Stomach smooth muscle (tissue), 2 donors: ENCODE measurements at regions not wholly inside any gene's neighbourhood (a gene's known extent, or its start where the extent isn't known, plus 50 kb on each side); places are given as distances from the start of the nearest gene placed in this dataset.

Experiments
- H3K27ac ChIP-seq: one replicate; pipeline ENCODE4 v1.7.0; 2013; ENCODE audit warnings: mild to moderate bottlenecking, low read length, inconsistent platforms
- H3K27me3 ChIP-seq, 2 donors: one replicate each; pipeline ENCODE4 v1.7.0; 2013; ENCODE audit warnings: low read length in 2 of 2; ENCODE audit not compliant: insufficient read depth in 2 of 2, control insufficient read depth in 1 of 2
- H3K36me3 ChIP-seq, 2 donors: one replicate each; pipeline ENCODE4 v1.7.0; 2013; ENCODE audit warnings: low read length in 2 of 2; ENCODE audit not compliant: control insufficient read depth in 2 of 2, insufficient read depth in 2 of 2
- H3K4me1 ChIP-seq: one replicate; pipeline ENCODE4 v1.7.0; 2013; ENCODE audit warnings: low read length; ENCODE audit not compliant: control insufficient read depth, insufficient read depth
- H3K4me3 ChIP-seq, 2 donors: one replicate each; pipeline ENCODE4 v1.7.0; 2013; ENCODE audit warnings: low read length in 2 of 2
- H3K9ac ChIP-seq, 2 donors: one replicate each; pipeline ENCODE4 v1.7.0; 2013; ENCODE audit warnings: low read length in 2 of 2, mild to moderate bottlenecking in 1 of 2
- H3K9me3 ChIP-seq, 2 donors: one replicate each; pipeline ENCODE4 v1.7.0; 2013; ENCODE audit warnings: low read length in 2 of 2; ENCODE audit not compliant: control insufficient read depth in 2 of 2
- donor health status: healthy.
- donor health status: Pancreatic carcinoma.

DNA sequence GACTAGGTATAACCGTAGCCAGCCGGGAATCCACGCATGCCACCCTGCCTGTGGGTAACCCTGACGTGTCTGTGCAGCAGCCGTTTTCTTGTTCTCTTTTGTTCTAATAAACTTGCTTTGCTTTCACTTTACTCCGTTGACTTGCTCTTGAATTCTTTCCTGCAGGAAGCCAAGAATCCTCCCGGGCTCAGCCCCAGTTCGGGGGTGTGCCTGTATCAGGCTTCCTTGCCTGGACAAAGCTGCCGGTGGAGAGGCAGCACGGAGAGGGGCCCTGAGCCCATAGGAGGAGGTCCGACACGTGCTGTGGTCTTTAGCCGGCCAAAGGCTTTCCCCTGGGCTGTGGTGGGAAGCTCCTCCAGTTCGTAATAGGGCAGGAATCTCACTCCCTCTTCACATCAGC, 256.5 kb upstream of the PPP2R2D start:
- Histone ChIP-seq H3K9me3 (peaks cover 4 to 5% of the 10 kb centered on the region in 2 donors), H3K27me3 (no peaks in the 10 kb centered on the region), H3K4me1 (no peaks in the 10 kb centered on the region), H3K27ac (no peak overlapping the region), H3K36me3 (no peaks in the 10 kb centered on the region), H3K9ac (no peak overlapping the region), H3K4me3 (peak overlapping the region in 1 of 2 donors; percentile 29)

DNA sequence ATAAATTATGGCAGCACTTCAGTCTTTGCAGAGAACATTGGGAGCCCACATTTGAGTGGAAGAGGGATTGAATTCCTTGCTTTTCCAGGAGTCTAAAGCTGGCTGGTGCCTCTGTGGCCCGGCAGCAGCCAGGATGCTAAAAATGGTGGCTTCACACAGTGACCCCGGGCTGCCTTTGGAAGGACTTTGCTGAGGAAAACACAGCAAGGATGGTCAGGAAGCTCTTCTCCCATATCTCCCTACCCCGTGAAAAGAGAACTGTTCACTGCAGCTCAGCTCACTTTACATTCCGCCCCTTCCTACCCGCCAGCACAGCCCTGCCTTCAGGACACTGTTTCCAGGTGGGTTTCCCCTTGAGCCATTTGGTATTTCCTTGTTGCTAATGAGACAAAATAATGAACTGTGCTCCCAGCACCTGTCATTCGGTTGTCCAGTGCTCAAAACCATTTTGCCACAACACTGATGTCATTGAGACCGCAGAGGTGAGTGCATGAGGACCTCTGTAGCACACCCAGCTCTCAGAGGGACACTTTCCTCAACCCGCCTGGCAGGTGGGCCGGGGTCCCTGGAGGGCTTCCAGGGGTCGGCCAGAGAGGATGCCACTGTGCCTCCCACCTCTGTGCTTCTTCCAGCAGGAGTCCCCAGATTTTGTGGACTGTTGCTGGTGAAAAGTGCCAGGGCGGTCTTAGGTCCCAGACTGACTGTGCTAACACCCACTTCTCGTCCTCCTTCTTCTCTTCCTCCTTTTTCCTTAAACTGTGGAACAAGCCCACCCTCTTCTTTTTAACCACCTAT, 255.7 kb upstream of the PPP2R2D start:
- no peaks in the 10 kb centered on the region for H3K27me3 ChIP-seq
- no peak overlapping the region for H3K9ac ChIP-seq
- H3K4me1 ChIP-seq, result no peaks in the 10 kb centered on the region
- no peak overlapping the region for H3K4me3 ChIP-seq
- no peaks in the 10 kb centered on the region for H3K9me3 ChIP-seq
- no peaks in the 10 kb centered on the region for H3K36me3 ChIP-seq
- no peak overlapping the region for H3K27ac ChIP-seq

DNA sequence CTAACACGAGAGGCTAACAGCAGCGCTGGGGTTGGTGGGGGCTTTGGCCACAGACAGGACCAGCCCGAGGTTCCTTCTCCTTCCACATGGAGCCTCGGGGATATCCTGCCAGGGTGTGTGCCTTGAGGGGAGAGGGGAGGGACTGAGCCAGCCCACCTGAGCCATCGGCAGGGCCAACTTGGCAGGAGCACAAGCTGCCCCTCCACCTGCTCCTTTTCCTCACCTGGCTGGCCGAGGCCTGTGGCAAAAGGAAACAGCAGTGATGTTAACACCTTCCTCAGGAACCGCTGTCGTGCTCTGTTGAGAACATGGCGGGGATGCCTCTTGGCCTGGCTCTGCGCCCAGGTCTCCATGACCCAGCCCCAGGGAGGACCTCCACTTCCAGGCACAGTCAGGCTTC, 255.1 kb upstream of the PPP2R2D start:
- no peaks in the 10 kb centered on the region for H3K27me3 ChIP-seq

DNA sequence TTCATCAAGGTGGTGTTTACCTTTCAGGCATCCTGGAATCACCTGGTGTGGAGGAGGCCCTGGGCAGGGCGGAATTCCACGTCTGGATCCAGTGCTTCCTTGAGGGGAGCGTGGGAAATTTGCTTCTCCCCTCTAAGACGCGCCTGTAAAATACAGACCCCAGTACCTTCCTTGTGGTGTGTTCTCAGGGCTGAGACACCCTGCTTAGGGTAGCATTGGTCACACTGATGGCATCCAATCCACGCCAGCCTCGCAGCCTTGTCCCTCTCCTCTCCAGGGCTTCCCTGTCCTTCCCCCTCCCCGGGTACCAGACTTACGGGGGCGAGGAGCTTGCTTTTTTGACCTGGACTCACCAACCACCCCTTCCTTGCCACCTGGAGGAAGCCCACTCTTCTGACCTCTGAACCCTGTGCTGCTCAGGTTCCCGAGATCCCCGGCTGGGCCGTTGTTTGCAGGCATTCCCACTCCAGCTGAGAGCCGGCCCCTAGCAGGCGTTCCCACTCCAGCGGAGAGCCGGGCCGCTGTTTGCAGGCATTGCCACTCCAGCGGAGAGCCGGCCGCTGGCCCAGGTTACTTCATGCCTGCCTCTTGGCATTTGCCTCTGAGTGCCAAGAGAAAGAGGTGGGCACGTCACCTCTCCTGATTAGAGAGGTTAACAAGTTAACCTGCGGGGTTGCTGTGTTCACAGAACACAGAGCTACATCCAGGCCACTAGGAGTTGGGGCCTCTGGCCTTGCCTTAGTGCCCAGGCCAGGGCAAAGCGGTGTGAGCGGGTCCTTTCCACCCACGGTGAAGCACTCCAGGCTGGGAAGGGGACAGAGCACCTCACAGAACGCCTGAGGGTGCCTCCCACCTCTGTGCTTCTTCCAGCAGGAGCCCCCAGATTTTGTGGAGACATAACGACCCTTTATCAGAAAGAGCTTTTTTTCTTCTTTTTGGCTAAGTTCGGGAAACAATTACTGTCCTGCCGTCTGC, 254.0 kb upstream of the PPP2R2D start:
- no peak overlapping the region for H3K4me3 ChIP-seq
- no peak overlapping the region for H3K9ac ChIP-seq
- no peaks in the 10 kb centered on the region for H3K4me1 ChIP-seq
- no peaks in the 10 kb centered on the region for H3K36me3 ChIP-seq
- H3K27ac ChIP-seq, result no peak overlapping the region
- no peaks in the 10 kb centered on the region for H3K27me3 ChIP-seq
- H3K9me3 ChIP-seq, result no peaks in the 10 kb centered on the region

More for the DNA sequence above, 255.1 kb upstream of the PPP2R2D start:
- Histone ChIP-seq H3K9me3 (no peaks in the 10 kb centered on the region), H3K4me1 (no peaks in the 10 kb centered on the region), H3K9ac (no peak overlapping the region), H3K4me3 (no peak overlapping the region), H3K27ac (no peak overlapping the region), H3K36me3 (no peaks in the 10 kb centered on the region)

DNA sequence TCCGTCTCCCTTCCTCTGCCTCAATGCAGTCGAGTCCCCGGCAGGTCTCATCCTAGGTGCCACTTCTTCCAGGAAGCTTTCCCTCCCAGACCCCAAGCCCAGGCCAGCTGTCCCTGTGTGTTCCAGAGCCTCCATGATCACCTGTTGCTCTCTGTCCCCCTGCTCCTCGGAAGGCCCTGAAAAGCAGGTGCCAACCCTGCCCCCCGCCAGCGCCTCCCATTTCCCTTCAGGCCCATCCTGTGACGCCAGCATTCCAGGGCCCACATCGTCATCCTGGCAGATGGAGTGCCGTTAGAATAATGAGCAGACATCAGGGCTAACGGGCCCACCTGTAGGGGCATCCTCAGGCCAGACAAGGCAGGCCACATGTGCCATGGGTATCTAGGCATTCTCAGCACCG, 253.0 kb upstream of the PPP2R2D start:
- Histone ChIP-seq H3K9ac (no peak overlapping the region), H3K9me3 (no peaks in the 10 kb centered on the region), H3K4me1 (no peaks in the 10 kb centered on the region), H3K36me3 (no peaks in the 10 kb centered on the region), H3K27me3 (peaks cover 3 to 5% of the 10 kb centered on the region in 2 donors), H3K4me3 (no peak overlapping the region), H3K27ac (no peak overlapping the region)

DNA sequence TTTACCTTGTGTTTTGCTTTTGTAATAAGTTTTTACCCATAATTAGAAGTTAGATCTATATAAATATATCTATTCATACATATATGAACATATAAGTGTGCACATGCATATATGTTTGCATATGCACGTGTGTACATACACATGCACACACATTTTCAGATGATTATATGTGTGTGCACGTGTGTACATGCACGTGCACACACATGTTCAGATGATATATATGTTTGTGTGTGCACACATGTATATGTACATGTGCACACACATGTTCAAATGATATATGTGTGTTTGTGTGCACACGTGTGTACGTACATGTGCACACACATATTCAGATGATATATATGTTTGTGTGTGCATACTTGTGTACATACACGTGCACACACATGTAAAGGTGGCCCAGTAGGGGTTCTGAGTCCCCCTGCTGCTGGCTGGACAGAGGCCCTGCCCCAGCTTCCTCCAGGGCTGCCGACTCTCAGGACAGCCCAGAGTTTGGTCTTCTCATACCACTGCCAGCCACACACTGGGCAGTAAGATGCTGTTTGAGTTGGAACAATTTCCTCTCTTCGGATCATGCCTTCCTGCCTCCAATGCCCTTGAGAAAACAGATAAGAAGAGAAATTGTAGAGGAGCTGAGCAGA, 252.3 kb upstream of the PPP2R2D start:
- peaks cover 3 to 5% of the 10 kb centered on the region in 2 donors for H3K27me3 ChIP-seq
- no peak overlapping the region for H3K27ac ChIP-seq
- H3K36me3 ChIP-seq, result no peaks in the 10 kb centered on the region
- H3K4me3 ChIP-seq, result no peak overlapping the region
- H3K9ac ChIP-seq, result no peak overlapping the region
- H3K4me1 ChIP-seq, result no peaks in the 10 kb centered on the region
- H3K9me3 ChIP-seq, result no peaks in the 10 kb centered on the region

DNA sequence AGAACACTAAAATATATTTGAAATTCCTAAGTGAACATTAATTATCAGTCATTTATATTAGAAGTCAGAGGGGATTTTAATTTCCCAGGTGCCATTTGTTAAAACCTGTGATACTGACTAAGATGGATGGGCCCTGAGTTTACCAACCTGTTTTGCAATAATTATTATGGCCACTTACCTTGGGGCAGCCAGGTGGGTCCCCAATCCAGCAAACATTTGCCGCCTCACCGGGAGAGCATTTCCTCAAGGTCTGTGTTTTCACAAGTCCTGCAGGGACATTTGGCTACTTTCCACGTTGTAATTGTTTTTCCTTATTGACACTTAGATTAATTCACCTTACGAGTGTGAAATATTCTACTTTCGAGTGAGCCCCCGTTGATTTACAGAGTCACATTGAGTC, 251.2 kb upstream of the PPP2R2D start:
- Histone ChIP-seq H3K36me3 (no peaks in the 10 kb centered on the region), H3K9me3 (no peaks in the 10 kb centered on the region), H3K9ac (no peak overlapping the region), H3K27me3 (peaks cover 5% of the 10 kb centered on the region in 2 donors), H3K4me1 (no peaks in the 10 kb centered on the region), H3K4me3 (no peak overlapping the region), H3K27ac (no peak overlapping the region)

DNA sequence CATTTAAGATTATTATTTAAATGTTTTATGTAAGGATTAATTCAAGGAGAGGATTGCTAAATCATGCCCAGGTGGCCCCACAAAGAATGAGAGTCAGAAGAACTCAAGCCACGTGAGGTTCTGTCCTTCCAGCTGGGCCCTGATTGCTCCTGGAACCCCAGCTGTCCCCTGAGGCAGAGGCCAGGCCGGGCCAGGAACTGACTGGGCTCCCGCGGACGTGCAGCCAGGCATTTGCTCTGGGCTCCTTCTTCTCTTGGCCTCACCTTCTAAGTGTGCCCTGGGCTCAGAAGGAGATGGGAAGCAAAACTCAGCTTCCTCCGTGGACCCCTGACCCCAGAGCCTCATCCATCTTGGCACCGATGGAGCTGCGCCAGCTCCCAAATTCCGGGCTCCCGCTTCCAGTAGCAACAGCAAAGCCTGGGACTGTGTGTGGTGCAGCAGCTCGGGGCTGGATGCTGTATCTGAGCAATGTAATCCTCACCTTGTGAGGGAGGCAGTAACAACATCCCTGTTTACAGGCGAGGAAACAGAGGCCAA, 250.6 kb upstream of the PPP2R2D start:
- no peak overlapping the region for H3K27ac ChIP-seq
- H3K36me3 ChIP-seq, result no peaks in the 10 kb centered on the region
- no peak overlapping the region for H3K4me3 ChIP-seq
- no peak overlapping the region for H3K9ac ChIP-seq
- no peaks in the 10 kb centered on the region for H3K9me3 ChIP-seq
- peaks cover 5% of the 10 kb centered on the region in 2 donors for H3K27me3 ChIP-seq
- no peaks in the 10 kb centered on the region for H3K4me1 ChIP-seq

DNA sequence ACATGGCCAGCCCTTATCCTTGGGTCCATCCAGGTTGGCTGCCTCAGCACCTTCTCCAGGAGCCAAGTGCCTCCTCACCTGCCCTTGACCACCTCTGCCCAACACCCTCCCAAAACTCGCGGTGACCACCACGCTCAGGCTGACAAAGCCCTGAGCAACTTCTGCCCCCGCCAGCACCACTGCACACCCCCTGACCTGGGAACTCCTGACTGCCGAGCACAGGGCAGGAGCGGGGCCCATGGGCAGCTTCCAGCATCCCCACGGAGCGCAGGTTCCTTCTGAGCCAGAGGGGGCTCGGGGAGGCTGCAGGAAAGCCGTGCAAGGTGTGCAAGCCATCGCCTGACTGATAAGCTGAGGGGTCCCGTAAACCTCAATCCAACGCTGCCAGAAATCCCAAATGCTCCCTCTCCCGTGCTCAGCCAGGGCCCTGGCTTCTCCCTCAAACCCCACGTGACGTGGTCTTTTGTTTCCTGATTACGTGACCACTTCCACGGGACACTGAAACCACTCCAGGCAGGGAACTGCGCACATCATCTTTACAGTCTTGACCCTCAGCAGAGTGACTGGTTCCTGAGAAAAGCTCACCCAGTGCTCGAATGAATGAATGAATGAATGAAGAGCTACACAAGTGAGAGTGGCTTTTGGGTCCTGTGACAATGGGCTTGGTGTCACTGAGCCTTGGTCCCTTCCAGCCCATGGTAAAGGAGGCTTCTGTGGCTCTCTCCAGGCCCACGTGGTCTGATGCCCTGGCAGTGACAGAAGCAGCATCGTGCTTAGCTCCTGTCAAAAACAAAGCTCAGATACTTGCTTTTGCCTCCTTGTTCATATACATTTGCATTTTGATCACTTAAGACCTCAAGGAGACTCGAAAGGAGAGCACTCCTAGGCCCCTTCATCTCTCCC, 249.8 kb upstream of the PPP2R2D start:
- Histone ChIP-seq H3K36me3 (no peaks in the 10 kb centered on the region), H3K27me3 (peaks cover 5% of the 10 kb centered on the region in 2 donors), H3K27ac (no peak overlapping the region), H3K4me3 (no peak overlapping the region), H3K9ac (no peak overlapping the region), H3K9me3 (no peaks in the 10 kb centered on the region), H3K4me1 (no peaks in the 10 kb centered on the region)
